Jurkat, Clone E6-1 (cell line): ENCODE measurements at regions not wholly inside any gene's neighbourhood (a gene's known extent, or its start where the extent isn't known, plus 50 kb on each side); places are given as distances from the start of the nearest gene placed in this dataset.

Experiments
- DNase-seq: peaks from one replicate; pipeline ENCODE4 v3.0.0-alpha.2; 2011; ENCODE audit warnings: low read depth, low spot score
- H3K4me3 ChIP-seq: 2 replicates; pipeline ENCODE4 v1.5.1; 2011; ENCODE audit warnings: mild to moderate bottlenecking, low read length, control low read depth, moderate library complexity

DNA sequence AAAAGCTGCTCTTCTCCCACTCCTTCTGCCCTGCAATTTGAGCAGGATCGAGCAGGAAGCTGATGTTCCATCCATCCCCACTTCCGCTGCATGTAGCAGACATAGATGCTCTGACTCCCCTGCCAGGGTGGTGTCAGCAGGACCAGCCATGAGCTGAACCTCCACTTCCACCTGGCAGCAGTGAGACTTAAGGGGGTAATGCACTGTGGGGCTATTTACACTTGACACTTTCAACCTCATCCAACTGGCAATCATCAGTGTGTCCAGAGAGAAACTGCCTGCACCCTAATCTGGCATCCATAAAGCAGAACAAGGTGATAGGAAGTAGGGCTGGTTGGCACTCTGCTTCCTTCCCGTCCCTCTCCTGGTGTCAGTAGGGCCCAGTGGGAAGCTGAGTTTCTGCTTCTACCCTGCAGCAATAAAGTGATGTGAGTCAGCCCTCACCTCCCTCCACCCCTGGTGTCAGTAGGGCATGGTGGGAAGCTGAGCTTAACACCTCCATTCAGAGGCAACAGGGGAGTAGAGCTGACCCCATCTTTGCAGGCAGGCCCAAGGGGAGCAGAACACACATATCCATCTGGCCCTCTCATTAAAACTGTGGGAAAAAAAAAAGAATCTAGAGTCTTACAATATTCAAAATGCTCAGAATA is 272.3 kb downstream of the PTPRU start:
- no peak for DNase-seq
- H3K4me3 ChIP-seq = no peak overlapping the region

GRCh38 chr1:29506678-29507225 is 270.4 kb downstream of the PTPRU start:
- no peak overlapping the region for H3K4me3 ChIP-seq
- DNase-seq = no peak

DNA sequence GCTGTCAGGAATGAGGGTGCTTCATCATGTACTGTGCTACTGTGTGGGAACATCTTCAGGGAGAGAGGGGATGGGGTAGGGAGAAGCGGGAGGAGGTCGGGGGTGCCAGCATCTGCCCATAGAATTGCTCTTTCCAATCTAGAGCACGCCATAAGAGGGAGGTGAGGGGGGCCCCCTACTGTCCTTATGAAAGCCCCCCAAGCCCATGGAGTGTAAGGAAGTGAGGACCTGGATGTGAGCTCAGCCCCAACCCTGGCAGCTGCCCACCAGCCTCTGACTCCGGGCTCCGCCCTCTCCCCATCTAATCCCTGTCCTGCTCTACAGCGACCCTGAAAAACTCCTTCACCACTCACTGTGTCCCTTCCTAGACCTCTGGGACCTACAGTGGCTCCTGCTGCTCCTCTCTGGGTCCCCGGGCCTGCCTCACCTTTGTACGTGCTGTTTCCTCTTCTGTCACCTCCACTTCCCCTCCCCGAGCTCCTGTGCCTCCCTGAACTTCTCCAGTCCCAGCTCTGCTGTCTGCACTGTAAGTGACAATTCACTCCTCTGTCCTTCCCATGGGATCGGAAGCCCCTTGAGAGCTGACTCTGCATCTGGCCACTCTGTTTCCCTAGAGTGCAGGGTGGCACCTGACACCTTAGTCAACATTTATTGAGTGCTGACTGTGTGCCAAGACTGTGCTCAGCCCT is 269.4 kb downstream of the PTPRU start:
- no peak for DNase-seq
- H3K4me3 ChIP-seq = no peak overlapping the region

- no peak for DNase-seq
- no peak overlapping the region for H3K4me3 ChIP-seq
Observed at GRCh38 chr1:29504709-29505410, 268.5 kb downstream of the PTPRU start.

- DNase-seq = no peak
Observed at GRCh38 chr1:29504196-29504595, 267.9 kb downstream of the PTPRU start.

DNA sequence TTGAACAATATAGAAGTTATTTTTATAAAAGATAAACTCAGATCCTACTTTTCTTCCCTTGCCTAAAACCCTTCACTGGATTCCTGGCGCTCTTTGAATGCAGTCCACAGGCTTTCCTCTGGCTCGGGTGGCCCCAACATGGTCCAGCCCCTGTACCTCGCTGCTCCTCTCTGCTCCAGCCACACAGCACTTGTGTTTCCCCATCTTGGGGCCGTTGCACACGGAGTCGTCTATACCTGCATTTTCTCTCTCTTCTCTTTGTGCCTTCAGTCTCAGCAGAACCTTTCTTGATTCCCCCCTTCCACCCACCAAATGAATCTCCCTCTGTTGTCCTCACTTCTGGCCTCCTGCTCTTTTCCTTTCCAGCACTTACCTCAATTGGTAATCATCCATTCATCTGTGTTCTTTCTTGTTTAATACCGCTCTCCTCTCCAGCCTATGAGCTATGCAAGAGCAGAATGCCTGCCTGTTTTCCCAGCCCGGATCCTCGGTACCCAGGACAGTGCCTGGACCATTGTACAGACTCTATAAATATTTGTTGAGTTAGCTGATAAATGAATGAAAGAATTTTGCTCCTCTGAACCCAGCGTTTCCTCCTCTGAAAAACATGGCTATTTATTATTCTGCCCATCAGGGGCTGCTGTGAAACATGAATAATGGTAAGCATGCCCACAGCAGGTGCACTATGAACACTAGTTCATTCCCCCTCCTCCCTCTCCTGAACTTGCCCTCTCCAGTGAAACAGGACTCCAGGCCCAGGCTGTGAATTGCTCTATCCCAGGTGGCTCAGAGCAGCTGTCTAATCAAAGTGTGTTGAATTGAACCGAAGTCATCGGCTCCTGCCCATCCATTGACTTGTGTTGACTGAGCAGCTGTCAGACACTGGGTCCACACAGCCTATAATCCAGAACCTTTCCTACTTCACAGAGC is 266.9 kb downstream of the PTPRU start:
- DNase-seq = no peak
- no peak overlapping the region for H3K4me3 ChIP-seq

More at GRCh38 chr1:29504196-29504595, 267.9 kb downstream of the PTPRU start:
- H3K4me3 ChIP-seq = no peak overlapping the region

GRCh38 chr1:29502225-29502910 is 266.0 kb downstream of the PTPRU start:
- no peak for DNase-seq
- H3K4me3 ChIP-seq = no peak overlapping the region

DNA sequence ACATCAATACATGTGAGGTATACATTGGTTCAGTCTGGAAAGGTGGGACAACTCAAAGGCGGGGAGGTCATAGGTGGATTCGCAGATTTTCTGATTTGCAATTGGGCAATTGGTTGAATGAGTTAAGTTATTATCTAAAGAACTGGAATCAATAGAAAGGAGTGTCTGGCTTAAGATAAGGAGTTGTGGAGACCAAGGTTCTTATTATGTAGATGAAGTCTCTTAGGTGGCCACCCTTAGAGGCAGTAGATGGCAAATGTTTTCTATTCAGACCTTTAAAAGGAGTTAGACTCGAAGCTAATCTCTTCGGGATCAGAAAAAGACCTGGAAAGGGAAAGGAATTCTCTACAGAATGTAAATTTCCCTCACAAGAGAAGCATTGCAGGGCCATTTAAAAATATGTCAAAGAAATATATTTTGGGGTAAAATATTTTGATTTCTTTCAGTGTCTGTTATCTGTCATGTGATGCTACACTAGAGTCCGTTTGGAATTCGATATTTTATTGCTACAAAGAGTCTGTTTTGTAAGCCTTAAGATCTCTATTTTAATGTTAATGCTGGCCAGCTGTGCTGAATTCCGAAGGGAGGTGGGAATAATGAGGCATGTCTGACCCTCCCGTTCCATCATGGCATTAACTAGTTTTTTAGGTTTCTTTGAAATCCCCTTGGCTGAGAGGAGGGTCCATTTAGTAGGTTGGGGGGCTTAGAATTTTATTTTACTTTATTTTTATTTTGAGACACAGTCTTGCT is 265.1 kb downstream of the PTPRU start:
- no peak for DNase-seq
- no peak overlapping the region for H3K4me3 ChIP-seq

GRCh38 chr1:29500651-29501050 is 264.3 kb downstream of the PTPRU start:
- DNase-seq = no peak
- H3K4me3 ChIP-seq = no peak overlapping the region

GRCh38 chr1:29500041-29500440 is 263.7 kb downstream of the PTPRU start:
- DNase-seq = no peak
- H3K4me3 ChIP-seq = no peak overlapping the region

- no peak for DNase-seq
- H3K4me3 ChIP-seq = no peak overlapping the region
Observed at GRCh38 chr1:29499104-29499650, 262.9 kb downstream of the PTPRU start.

DNA sequence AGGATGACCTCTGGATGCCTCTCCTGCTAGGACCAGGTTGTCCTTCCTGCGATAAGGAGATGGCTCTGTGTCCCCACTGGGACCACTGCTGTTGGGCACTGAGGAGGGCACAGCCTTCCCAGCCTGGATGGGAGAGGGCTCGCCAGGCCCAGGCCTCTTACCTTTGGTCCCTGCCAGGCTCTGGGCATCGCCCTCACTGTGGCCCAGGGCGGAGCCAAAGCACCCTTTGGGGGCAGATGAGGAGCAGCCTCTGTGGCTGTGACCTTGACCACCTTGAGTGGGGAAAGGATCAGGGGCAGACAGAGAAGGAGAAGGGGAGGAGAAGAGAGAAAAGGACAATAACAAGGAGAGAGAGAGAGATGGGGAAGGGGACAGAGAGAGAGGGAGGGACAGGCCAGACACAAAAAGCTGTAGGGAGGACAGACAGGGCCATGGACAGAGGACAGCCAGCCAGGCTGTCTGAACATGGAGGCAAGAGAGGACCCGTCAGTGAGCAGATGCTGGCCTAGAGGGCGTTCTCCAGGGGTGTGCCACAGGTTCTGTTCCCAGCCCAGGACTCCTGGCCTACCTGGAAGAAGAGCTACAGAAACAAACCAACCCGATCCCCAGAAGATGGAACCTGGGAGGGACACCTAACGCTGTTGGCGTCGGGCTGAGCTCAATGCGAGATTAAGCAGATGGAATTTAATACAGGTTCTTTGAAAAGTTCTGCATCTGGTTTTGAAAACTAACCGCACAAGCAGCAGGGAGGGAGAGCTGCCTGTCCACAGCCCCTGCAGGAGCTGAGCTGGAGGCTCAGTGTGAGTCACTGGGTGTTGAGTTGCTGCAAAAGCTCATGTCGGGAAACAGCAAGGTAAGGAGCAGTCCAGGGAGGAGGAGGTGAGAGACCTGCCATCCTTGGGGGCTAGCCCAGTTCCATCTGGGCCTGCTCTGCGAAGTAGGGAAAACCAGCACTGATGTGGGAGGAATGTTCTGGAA is 262.1 kb downstream of the PTPRU start:
- H3K4me3 ChIP-seq = no peak overlapping the region
- DNase-seq = no peak

GRCh38 chr1:29497395-29498125 is 261.2 kb downstream of the PTPRU start:
- H3K4me3 ChIP-seq = no peak overlapping the region
- DNase-seq = no peak

DNA sequence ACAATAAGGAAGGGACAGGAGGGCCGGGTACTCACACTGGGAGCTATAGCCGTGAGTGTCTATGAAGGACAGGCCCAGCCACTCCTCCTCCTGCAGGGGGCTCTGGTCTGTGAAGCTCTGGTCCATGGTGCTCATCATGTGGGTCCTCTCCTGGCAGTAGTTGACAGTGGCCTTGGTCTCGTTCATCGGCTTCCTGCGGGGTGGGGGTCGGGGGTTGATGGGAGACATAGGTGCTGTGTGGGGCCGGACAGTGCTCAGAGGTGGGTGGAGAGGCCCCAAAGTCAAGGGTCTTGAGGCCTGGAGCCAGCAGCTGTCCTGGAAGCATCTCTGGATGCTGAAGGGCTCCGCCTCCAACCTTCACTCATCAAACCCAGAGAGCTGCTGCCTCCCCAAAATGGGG is 260.4 kb downstream of the PTPRU start:
- H3K4me3 ChIP-seq = no peak overlapping the region
- DNase-seq = no peak

- H3K4me3 ChIP-seq = no peak overlapping the region
- DNase-seq = no peak
Observed at GRCh38 chr1:29490204-29490934, 254.0 kb downstream of the PTPRU start.
